ENCODE measurements at regions not wholly inside any gene's neighbourhood (a gene's known extent, or its start where the extent isn't known, plus 50 kb on each side); places are given as distances from the start of the nearest gene placed in this dataset.

DNA sequence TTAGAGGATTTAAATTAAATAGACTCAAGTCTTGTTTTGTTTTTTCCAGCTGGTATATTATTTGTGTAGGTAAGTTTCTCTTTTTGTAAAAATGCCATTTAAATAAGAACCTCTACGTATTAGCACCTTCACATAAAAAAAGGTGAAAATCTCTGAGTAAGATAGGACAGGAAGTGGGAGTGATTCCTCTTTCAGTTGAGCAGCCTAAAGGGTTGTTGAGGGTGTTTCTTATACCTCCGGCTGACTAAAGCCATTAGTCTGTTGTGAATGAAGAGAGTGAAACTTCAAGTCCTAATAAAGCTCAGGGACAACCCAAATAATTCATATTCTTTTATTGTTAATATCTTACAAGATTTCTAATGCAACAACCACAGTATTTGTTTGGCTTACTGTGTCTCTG is 188.7 kb downstream of the CHRM3 start:
- WGBS, 2 donors, result 88 to 89% methylated on average over 2 of the region's 2 CpGs
- H3K9me3 ChIP-seq, result no peaks in the 10 kb centered on the region
- H3K4me3 ChIP-seq, result no peak overlapping the region
- H3K36me3 ChIP-seq (replicated peaks in 1 of 2; ENCODE audit: insufficient read depth in 1 of 2, low read depth in 2 of 2), result no peaks in the 10 kb centered on the region
- no peak for ATAC-seq
- no peaks in the 10 kb centered on the region for H3K27me3 ChIP-seq
- DNase-seq, result no peak
- H3K27ac ChIP-seq, result no peak overlapping the region
- H3K4me1 ChIP-seq, result peaks cover 22% of the 10 kb centered on the region
- intact Hi-C loops (cut with DNase I), result no loop called here
- TF ChIP-seq POLR2A (IDR thresholded peaks at IDR 0.05), result no peak
- TF ChIP-seq, protein P1, sequence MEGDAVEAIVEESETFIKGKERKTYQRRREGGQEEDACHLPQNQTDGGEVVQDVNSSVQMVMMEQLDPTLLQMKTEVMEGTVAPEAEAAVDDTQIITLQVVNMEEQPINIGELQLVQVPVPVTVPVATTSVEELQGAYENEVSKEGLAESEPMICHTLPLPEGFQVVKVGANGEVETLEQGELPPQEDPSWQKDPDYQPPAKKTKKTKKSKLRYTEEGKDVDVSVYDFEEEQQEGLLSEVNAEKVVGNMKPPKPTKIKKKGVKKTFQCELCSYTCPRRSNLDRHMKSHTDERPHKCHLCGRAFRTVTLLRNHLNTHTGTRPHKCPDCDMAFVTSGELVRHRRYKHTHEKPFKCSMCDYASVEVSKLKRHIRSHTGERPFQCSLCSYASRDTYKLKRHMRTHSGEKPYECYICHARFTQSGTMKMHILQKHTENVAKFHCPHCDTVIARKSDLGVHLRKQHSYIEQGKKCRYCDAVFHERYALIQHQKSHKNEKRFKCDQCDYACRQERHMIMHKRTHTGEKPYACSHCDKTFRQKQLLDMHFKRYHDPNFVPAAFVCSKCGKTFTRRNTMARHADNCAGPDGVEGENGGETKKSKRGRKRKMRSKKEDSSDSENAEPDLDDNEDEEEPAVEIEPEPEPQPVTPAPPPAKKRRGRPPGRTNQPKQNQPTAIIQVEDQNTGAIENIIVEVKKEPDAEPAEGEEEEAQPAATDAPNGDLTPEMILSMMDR (IDR thresholded peaks at IDR 0.05), result no peak

DNA sequence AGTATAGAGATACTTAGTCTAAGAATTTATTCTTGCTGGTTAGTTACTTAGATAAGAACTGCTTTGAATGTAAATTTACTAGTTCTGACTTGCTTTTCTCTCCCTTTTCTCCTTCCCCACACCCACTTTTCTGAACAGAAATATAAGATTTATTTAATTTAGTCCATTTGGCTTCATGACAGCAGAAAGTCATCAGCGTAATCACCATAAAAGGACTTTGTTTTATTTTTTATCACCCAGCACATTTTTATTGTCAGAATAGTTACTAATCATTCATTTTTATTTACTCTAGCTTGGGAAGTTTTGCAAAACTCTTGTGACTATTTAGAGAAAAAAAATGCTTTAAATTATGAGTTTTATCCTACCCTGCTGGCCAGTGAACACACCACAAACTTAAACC is 197.2 kb downstream of the CHRM3 start:
- Histone ChIP-seq H3K4me3 (no peak overlapping the region), H3K27me3 (no peaks in the 10 kb centered on the region), H3K27ac (no peak overlapping the region), H3K4me1 (peaks cover 4% of the 10 kb centered on the region), H3K9me3 (no peaks in the 10 kb centered on the region), H3K36me3 (replicated peaks in 1 of 2; ENCODE audit: insufficient read depth in 1 of 2, low read depth in 2 of 2) (no peaks in the 10 kb centered on the region)
- intact Hi-C loops (cut with DNase I), result no loop called here
- TF ChIP-seq POLR2A (IDR thresholded peaks at IDR 0.05), result no peak
- TF ChIP-seq, protein P1 (IDR thresholded peaks at IDR 0.05), result no peak
- WGBS, 2 donors, result 69 to 70% methylated on average over 1 of the region's 1 CpG
- DNase-seq (no peak), ATAC-seq (no peak)

DNA sequence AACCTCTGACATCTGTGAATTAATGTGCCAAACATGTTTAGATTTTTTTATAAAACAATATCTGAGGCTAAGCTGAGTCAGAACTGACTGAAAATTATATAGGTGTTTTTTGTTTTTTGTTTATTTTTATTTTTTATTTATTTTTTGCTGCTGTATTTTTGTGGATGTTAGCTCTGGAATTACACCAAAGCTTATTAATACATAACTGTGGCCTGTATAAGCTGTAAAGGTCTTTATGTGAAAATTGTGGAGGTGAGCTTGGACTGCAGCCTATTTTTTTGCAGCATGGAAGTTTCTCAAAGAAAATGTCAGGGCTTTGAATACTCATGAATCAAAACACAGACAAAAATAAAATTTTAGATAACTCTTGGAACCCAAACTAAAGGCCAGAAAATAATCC is 199.8 kb downstream of the CHRM3 start:
- Histone ChIP-seq H3K4me1 (peaks cover 4% of the 10 kb centered on the region), H3K36me3 (replicated peaks in 1 of 2; ENCODE audit: insufficient read depth in 1 of 2, low read depth in 2 of 2) (no peaks in the 10 kb centered on the region), H3K9me3 (no peaks in the 10 kb centered on the region), H3K4me3 (no peak overlapping the region), H3K27me3 (no peaks in the 10 kb centered on the region), H3K27ac (no peak overlapping the region)
- TF ChIP-seq POLR2A (IDR thresholded peaks at IDR 0.05), result no peak
- TF ChIP-seq, protein P1 (IDR thresholded peaks at IDR 0.05), result no peak
- no peak for ATAC-seq
- DNase-seq, result no peak
- intact Hi-C loops (cut with DNase I), result no loop called here

DNA sequence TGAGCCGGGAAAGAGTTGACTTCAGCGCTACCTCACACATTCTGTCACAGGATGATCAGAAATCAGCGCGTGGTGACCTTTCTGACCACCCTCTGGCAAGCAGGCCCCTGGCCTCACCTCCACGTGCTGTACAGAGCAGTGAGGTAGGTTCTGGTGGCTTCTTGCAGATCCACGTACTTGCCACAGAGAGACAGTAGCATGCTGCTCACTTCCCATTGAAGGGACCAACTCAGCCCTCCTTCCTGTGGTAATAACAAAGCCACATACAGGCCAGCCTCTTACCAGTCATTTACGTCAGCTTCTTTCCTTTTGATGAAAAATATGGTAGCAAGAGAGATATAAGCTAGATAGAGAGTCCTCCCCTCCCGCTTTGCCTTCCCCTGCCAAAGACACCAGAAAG is 200.7 kb downstream of the CHRM3 start:
- WGBS, 2 donors, result 72 to 81% methylated on average over 8 of the region's 8 CpGs

More for the DNA sequence above, 200.7 kb downstream of the CHRM3 start:
- H3K27ac ChIP-seq, result no peak overlapping the region
- no peaks in the 10 kb centered on the region for H3K9me3 ChIP-seq
- no peak overlapping the region for H3K4me3 ChIP-seq
- DNase-seq (no peak), ATAC-seq (no peak)
- TF ChIP-seq POLR2A (IDR thresholded peaks at IDR 0.05), result no peak
- TF ChIP-seq, protein P1 (IDR thresholded peaks at IDR 0.05), result no peak
- no peaks in the 10 kb centered on the region for H3K36me3 ChIP-seq (replicated peaks in 1 of 2; ENCODE audit: insufficient read depth in 1 of 2, low read depth in 2 of 2)
- intact Hi-C loops (cut with DNase I), result no loop called here
- H3K4me1 ChIP-seq, result peaks cover 4% of the 10 kb centered on the region
- H3K27me3 ChIP-seq, result no peaks in the 10 kb centered on the region
